ENCODE measurements at regions not wholly inside any gene's neighbourhood (a gene's known extent, or its start where the extent isn't known, plus 50 kb on each side); places are given as distances from the start of the nearest gene placed in this dataset.

DNA sequence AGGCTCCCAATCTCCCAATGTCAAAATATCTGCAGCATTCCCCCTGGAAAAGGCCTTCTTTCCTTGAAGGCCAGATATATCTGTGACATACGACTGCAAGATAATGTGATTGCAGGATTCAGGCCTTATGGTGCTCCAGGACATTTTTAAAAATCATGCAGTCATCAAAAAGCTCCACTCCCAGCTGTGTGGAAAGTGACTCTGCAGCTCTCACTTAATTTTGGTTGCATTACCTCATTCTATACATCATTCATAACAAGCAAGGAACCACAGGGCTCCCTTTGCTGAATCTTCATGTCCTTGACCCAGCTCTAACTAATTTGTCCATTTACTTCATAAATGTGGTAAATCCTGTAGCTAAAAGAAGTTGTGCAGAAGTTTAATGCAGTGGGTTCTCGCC is 386.2 kb upstream of the SLC30A5 start:
- no peak for ATAC-seq
- no peak for DNase-seq
- Histone ChIP-seq H3K36me3 (ENCODE audit: insufficient read depth in 1 of 2, low read depth in 1 of 2) (no peaks in the 10 kb centered on the region), H3K4me1 (peaks cover 44% of the 10 kb centered on the region), H3K9me3 (no peaks in the 10 kb centered on the region), H3K4me3 (no peak overlapping the region), H3K27me3 (ENCODE audit: insufficient read depth in 3 of 3, low read length in 2 of 3) (no peaks in the 10 kb centered on the region), H3K27ac (peak overlapping the region; percentile 85)
- TF ChIP-seq, protein P1, sequence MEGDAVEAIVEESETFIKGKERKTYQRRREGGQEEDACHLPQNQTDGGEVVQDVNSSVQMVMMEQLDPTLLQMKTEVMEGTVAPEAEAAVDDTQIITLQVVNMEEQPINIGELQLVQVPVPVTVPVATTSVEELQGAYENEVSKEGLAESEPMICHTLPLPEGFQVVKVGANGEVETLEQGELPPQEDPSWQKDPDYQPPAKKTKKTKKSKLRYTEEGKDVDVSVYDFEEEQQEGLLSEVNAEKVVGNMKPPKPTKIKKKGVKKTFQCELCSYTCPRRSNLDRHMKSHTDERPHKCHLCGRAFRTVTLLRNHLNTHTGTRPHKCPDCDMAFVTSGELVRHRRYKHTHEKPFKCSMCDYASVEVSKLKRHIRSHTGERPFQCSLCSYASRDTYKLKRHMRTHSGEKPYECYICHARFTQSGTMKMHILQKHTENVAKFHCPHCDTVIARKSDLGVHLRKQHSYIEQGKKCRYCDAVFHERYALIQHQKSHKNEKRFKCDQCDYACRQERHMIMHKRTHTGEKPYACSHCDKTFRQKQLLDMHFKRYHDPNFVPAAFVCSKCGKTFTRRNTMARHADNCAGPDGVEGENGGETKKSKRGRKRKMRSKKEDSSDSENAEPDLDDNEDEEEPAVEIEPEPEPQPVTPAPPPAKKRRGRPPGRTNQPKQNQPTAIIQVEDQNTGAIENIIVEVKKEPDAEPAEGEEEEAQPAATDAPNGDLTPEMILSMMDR (IDR thresholded peaks at IDR 0.05): no peak
- 60 to 86% (median 78%) methylated on average over 2 of the region's 2 CpGs for WGBS, 3 donors
- intact Hi-C loops (cut with DNase I): loop anchor here in 1 of 2 donors (5.0 kb wide), 1 partner anchor 95 kb away; no protein-coding TSS in a partner anchor

DNA sequence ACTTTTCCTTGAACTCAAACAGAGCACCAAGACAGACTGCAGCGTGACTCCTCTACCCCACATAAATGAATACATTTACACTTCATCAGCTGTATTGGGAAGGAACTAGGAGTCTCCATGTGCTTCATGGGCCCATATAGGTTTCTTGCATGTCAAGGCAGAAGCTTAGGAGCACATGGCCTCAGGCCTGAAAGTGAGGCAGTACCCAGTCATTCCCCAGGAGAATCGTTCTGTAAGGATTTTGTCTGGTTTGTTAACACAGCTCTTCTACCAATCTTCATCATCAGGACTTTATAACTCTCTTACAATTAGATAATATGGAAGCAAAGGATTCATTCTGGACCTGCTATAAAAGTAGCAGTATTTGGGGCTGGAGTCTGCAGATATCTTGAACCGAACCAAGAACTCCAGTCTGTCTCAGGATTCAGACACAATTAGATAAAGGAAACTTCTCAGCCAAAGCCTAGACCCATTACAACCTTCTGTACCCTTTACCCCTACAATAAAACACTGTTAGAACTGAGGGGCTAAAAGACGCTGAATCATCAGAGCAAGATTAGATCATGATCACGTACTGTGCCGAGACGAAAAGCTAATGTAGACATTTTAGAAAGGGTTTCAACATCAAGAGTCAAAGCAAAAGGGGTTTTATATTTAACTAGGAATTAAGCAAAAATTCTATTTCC is 385.5 kb upstream of the SLC30A5 start:
- H3K4me3 ChIP-seq: no peak overlapping the region
- intact Hi-C loops (cut with DNase I): loop anchor here in 1 of 2 donors (5.0 kb wide), 1 partner anchor 94 kb away; no protein-coding TSS in a partner anchor
- TF ChIP-seq, protein P1 (IDR thresholded peaks at IDR 0.05): no peak
- DNase-seq (no peak), ATAC-seq (peak in 3 of 4 donors; percentile 22 to 45 (median 28))
- H3K36me3 ChIP-seq (ENCODE audit: insufficient read depth in 1 of 2, low read depth in 1 of 2): no peaks in the 10 kb centered on the region
- H3K27ac ChIP-seq: peak overlapping the region; percentile 85
- no peaks in the 10 kb centered on the region for H3K27me3 ChIP-seq (ENCODE audit: insufficient read depth in 3 of 3, low read length in 2 of 3)
- 65 to 86% (median 66%) methylated on average over 7 of the region's 7 CpGs for WGBS, 3 donors
- H3K9me3 ChIP-seq: no peaks in the 10 kb centered on the region
- peaks cover 44% of the 10 kb centered on the region for H3K4me1 ChIP-seq

DNA sequence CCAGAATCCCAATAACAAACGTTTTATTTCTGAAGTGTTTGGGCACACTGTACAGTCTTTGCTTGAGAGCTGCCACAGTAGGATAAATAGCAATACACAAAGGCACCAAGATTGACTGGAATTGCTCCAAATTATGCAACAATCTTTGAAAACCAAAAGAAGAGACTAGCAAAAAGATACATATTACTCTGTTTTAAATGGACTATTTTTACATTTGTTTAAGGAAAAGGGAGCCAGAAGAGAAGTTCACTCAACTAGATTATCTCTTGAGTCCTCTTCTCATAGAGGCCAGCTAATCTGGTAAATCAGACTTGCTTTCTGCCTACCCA is 385.0 kb upstream of the SLC30A5 start:
- Histone ChIP-seq H3K27ac (peak overlapping the region; percentile 85), H3K27me3 (ENCODE audit: insufficient read depth in 3 of 3, low read length in 2 of 3) (no peaks in the 10 kb centered on the region), H3K4me3 (no peak overlapping the region), H3K9me3 (no peaks in the 10 kb centered on the region), H3K36me3 (ENCODE audit: insufficient read depth in 1 of 2, low read depth in 1 of 2) (no peaks in the 10 kb centered on the region), H3K4me1 (peaks cover 44% of the 10 kb centered on the region)
- TF ChIP-seq, protein P1 (IDR thresholded peaks at IDR 0.05): no peak
- ATAC-seq: no peak
- 25 to 72% (median 34%) methylated on average over 1 of the region's 1 CpG for WGBS, 3 donors
- intact Hi-C loops (cut with DNase I): loop anchor here in 1 of 2 donors (5.0 kb wide), 1 partner anchor 93 kb away; no protein-coding TSS in a partner anchor
- DNase-seq: no peak

GRCh38 chr5:68709239-68709638 is 384.6 kb upstream of the SLC30A5 start:
- WGBS, 3 donors: 23 to 24% (median 24%) methylated on average over 2 of the region's 2 CpGs
- Histone ChIP-seq H3K27ac (peak overlapping the region; percentile 85), H3K4me3 (no peak overlapping the region), H3K27me3 (ENCODE audit: insufficient read depth in 3 of 3, low read length in 2 of 3) (no peaks in the 10 kb centered on the region), H3K4me1 (peaks cover 44% of the 10 kb centered on the region), H3K36me3 (ENCODE audit: insufficient read depth in 1 of 2, low read depth in 1 of 2) (no peaks in the 10 kb centered on the region), H3K9me3 (no peaks in the 10 kb centered on the region)
- TF ChIP-seq, protein P1 (IDR thresholded peaks at IDR 0.05): no peak
- DNase-seq (peak; percentile 21 to 63), ATAC-seq (peak; percentile 90 to 95 (median 92))
- intact Hi-C loops (cut with DNase I): loop anchor here in 1 of 2 donors (5.0 kb wide), 1 partner anchor 93 kb away; no protein-coding TSS in a partner anchor
